ENCODE measurements at regions not wholly inside any gene's neighbourhood (a gene's known extent, or its start where the extent isn't known, plus 50 kb on each side); places are given as distances from the start of the nearest gene placed in this dataset.

DNA sequence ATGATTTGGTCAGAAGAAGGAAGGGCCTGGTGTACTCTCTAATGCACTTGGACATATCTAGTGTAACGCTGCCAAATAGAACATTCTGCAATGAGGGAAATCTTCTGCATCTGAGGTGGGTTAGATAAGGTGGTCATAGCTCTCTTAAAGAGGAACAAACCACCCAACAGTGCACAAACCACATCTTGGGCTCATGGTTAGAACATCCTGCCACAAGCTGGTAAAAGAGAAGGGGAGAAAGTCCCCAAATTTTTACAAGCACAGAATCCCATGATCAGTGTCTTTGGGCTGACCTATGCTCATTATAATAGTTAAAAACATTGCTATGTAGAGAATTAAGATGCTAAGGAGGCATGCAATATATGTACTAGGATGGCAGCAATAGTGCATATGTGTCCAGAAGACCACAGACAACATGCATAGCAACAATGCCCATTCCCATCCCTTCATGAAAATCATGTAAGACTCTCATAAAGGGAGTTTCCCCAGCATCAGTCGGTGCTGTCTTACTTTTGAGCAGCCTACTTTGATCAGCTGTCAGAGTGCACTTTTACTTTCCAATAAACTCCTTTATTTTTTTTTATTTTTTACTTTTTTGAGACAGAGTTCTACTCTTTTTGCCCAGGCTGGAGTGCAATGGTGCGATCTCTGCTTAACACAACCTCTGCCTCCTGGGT, 99.7 kb upstream of the SLC7A11 start:
- no peak for TF ChIP-seq EZH2 (IDR thresholded peaks at IDR 0.05)
- TF ChIP-seq POLR2AphosphoS5 (IDR thresholded peaks at IDR 0.05; ENCODE audit: borderline replicate concordance, low read depth, low read length): no peak
- no peak for TF ChIP-seq FOXP2 (optimal IDR thresholded peaks at IDR 0.05; ENCODE audit: control extremely low read depth, extremely low read length, insufficient read depth)
